Loucy (cell line): ENCODE measurements at regions not wholly inside any gene's neighbourhood (a gene's known extent, or its start where the extent isn't known, plus 50 kb on each side); places are given as distances from the start of the nearest gene placed in this dataset.

Experiments
- CTCF ChIP-seq: fragments of 200-600 bp; sonication (generic); conservative IDR thresholded peaks from 2 replicates; pipeline ENCODE4 v1.5.1; 2014; ENCODE audit warnings: mild to moderate bottlenecking, antibody characterized with exemption, low read length
- EZH2phosphoT487 ChIP-seq: fragments of 200-600 bp; IDR thresholded peaks from 2 replicates; pipeline ENCODE4 v1.6.1; 2018; ENCODE audit warnings: antibody characterized with exemption, mild to moderate bottlenecking, moderate library complexity, borderline replicate concordance

DNA sequence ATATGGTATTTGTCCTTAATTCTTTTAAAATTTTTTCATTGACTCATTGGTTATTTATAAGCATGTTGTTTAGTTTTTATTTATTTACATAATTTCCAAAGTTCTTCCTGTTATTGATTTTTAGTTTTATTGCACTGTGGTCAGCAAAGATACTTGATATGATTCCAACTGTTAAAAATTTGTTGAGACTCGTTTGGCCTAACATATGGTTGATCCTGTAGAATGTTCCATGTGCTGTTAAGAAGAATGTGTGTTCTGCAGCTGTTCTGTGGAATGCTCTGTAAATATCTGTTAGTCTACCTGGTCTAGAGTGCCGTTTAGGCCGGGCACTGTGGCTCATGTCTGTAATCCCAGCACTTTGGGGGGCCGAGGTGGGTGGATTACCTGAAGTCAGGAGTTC lies 197.7 kb downstream of the CD109 start:
- TF ChIP-seq CTCF (no peak), EZH2phosphoT487 (no peak)
